Neural crest cell (in vitro differentiated cells): ENCODE measurements at regions not wholly inside any gene's neighbourhood (a gene's known extent, or its start where the extent isn't known, plus 50 kb on each side); places are given as distances from the start of the nearest gene placed in this dataset.

ENCODE experiments used
- DNase-seq: peaks from one replicate; pipeline ENCODE4 v3.0.0; 2021; ENCODE audit warnings: low read depth, mixed read lengths, low spot score
- H3K27ac Mint-ChIP-seq: one replicate; pipeline ENCODE4 v1.8.0; 2021; ENCODE audit warnings: mild to moderate bottlenecking, mixed read lengths; ENCODE audit not compliant: unreplicated experiment
- H3K27me3 Mint-ChIP-seq: 2 replicates; pipeline ENCODE4 v1.8.0; 2021; ENCODE audit warnings: low read depth, mild to moderate bottlenecking, mixed read lengths
- H3K36me3 Mint-ChIP-seq: 2 replicates; pipeline ENCODE4 v1.8.0; 2021; ENCODE audit warnings: low read depth, mild to moderate bottlenecking, mixed read lengths
- H3K4me1 Mint-ChIP-seq: 2 replicates; pipeline ENCODE4 v1.8.0; 2021; ENCODE audit warnings: mixed read lengths
- H3K4me3 Mint-ChIP-seq: one replicate; pipeline ENCODE4 v1.8.0; 2021; ENCODE audit warnings: mild to moderate bottlenecking, mixed read lengths
- H3K9me3 Mint-ChIP-seq: 2 replicates; pipeline ENCODE4 v1.8.0; 2021; ENCODE audit warnings: mixed read lengths
- TF ChIP-seq, protein P1 (sequence below): fragments of 200-600 bp; sonication (generic); conservative IDR thresholded peaks from 2 replicates; pipeline ENCODE4 v1.5.0; 2021; ENCODE audit warnings: antibody characterized with exemption, mild to moderate bottlenecking

DNA sequence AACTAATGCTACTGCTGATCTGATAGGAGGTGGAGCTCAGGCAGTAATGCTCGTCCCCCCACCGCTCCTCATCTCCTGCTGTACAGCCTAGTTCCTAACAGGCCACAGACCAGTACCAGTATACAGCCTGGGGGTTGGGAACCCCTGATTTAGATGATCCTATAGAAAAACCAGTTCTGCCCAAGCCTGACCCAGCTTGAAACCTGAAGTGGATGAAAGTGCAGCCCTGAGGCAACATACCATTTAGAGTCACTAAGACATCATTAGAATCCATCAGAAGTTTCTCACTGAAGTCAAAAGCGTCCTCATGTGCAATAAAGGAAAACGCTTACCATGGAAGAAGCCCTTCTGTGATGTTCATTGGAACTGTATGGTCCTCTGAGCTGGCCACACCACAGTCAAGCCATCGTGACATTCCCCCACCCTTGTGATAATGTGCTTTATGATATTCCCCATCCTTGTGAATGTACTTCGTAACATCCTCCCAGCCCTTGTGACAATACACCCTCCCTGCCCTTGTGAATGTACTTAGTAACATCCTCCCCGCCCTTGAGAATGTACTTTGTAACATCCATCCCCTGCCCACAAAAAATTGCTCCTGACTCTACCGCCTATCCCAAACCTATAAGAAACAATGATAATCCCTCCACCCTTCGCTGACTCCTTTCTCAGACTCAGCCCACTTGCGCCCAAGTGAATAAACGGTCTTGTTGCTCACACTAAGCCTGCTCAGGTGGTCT is 65.9 kb upstream of the HECTD2 start:
- peaks cover 2% of the 10 kb centered on the region for H3K9me3 Mint-ChIP-seq
- H3K27ac Mint-ChIP-seq: no peak overlapping the region
- TF ChIP-seq, protein P1, sequence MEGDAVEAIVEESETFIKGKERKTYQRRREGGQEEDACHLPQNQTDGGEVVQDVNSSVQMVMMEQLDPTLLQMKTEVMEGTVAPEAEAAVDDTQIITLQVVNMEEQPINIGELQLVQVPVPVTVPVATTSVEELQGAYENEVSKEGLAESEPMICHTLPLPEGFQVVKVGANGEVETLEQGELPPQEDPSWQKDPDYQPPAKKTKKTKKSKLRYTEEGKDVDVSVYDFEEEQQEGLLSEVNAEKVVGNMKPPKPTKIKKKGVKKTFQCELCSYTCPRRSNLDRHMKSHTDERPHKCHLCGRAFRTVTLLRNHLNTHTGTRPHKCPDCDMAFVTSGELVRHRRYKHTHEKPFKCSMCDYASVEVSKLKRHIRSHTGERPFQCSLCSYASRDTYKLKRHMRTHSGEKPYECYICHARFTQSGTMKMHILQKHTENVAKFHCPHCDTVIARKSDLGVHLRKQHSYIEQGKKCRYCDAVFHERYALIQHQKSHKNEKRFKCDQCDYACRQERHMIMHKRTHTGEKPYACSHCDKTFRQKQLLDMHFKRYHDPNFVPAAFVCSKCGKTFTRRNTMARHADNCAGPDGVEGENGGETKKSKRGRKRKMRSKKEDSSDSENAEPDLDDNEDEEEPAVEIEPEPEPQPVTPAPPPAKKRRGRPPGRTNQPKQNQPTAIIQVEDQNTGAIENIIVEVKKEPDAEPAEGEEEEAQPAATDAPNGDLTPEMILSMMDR: no peak
- H3K36me3 Mint-ChIP-seq: no peaks in the 10 kb centered on the region
- no peak overlapping the region for H3K4me3 Mint-ChIP-seq
- peaks cover 19% of the 10 kb centered on the region for H3K4me1 Mint-ChIP-seq
- H3K27me3 Mint-ChIP-seq: no peaks in the 10 kb centered on the region
- no peak for DNase-seq

DNA sequence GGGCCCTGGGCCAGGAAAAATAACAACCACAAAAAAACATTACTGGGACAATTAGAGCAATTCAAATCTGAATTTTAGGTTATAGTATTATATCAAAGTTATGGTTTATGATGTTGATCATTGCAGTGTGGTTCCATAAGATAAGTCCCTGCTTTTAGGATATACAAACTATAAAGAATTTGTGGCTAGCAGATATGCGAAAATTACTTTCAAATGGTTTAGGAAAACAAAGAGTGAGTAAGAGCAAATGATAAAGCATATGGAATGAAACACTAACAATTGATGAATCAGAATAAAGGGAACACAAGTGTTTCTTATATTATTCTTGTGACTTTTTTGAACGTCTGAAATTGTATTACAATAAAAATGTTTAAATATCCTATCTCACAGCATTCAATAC is 64.4 kb upstream of the HECTD2 start:
- no peaks in the 10 kb centered on the region for H3K36me3 Mint-ChIP-seq
- no peaks in the 10 kb centered on the region for H3K27me3 Mint-ChIP-seq
- no peak overlapping the region for H3K4me3 Mint-ChIP-seq
- H3K4me1 Mint-ChIP-seq: peaks cover 4% of the 10 kb centered on the region
- DNase-seq: no peak
- peaks cover 2% of the 10 kb centered on the region for H3K9me3 Mint-ChIP-seq
- H3K27ac Mint-ChIP-seq: no peak overlapping the region
- TF ChIP-seq, protein P1: no peak

DNA sequence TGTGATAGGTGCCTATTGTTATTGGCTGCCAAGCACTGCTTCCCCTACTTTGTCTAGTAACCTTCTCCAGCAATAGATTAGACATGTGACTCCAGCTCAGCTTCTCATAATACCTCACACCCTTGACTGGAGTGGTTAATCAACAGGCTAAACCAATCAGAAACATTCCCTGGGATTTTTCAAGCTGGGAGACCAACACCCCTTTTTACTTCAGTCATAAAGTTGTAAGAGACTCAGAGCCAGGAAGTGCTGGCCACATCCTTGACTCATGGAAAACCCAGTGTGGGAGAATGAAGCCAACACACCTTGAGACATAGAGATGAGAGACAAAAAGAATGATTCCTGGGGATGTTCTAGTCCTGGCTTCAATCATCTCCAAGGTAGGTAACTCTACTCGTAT is 62.6 kb upstream of the HECTD2 start:
- Mint-ChIP-seq H3K9me3 (peaks cover 2% of the 10 kb centered on the region), H3K36me3 (no peaks in the 10 kb centered on the region), H3K27me3 (no peaks in the 10 kb centered on the region), H3K27ac (no peak overlapping the region), H3K4me3 (no peak overlapping the region), H3K4me1 (no peaks in the 10 kb centered on the region)
- no peak for DNase-seq
- TF ChIP-seq, protein P1: no peak

DNA sequence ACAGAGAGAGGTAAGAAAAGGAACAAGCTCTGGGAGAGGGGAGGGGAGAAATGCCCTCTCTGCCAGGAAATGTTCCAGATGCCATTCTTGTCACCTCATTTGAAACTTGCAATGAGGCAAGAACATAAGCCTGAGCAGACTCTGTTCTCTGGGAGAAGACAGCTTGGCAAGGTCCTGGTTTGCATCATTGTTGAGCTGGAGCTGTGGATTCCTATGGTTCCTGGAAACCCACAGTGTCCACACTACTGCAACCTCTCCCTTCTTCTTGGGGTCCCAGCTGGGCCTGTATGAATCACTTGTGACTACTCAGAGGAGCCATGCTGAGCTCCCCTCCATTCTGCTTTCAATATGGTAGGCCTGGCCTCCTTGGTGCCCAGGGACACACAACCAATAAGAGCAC is 60.8 kb upstream of the HECTD2 start:
- no peak for DNase-seq
- no peaks in the 10 kb centered on the region for H3K27me3 Mint-ChIP-seq
- no peaks in the 10 kb centered on the region for H3K9me3 Mint-ChIP-seq
- no peaks in the 10 kb centered on the region for H3K4me1 Mint-ChIP-seq
- no peak overlapping the region for H3K27ac Mint-ChIP-seq
- no peak overlapping the region for H3K4me3 Mint-ChIP-seq
- TF ChIP-seq, protein P1: no peak
- H3K36me3 Mint-ChIP-seq: no peaks in the 10 kb centered on the region

DNA sequence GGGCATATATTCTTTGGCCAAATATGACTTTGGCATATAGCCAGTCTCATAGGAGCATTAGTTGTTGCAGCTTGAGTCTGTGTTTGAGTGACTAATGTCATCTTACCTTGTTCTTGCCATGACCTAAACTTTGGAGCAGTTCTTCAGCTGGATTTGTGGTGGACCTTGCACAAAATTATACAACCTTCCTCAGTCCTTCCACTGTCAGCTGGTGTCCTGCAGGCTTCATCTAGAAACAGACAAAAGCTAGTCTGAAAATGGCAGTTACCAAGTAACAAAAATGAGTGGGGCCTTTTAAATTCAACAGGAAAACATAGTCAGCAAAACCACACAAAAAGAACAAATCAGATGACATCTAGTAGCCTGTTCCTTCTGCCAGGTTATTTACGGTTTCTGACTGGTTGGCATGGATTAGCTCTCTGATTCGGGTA is 59.5 kb upstream of the HECTD2 start:
- Mint-ChIP-seq H3K4me3 (no peak overlapping the region), H3K9me3 (no peaks in the 10 kb centered on the region), H3K27me3 (no peaks in the 10 kb centered on the region), H3K4me1 (no peaks in the 10 kb centered on the region), H3K36me3 (no peaks in the 10 kb centered on the region), H3K27ac (no peak overlapping the region)
- no peak for DNase-seq
- TF ChIP-seq, protein P1: no peak
